GM23338 (cell line): ENCODE measurements at regions not wholly inside any gene's neighbourhood (a gene's known extent, or its start where the extent isn't known, plus 50 kb on each side); places are given as distances from the start of the nearest gene placed in this dataset.

Source experiments
- ATAC-seq: fragments of 200-7000 bp; cut with Tn5 transposase; 3 replicates; pipeline ENCODE4 v1.9.1; 2020
- DNase-seq: peaks from one replicate; pipeline ENCODE4 v3.0.0-alpha.2; 2015; ENCODE audit warnings: low spot score
- H2AFZ ChIP-seq: fragments of 200-600 bp; sonication (generic); 2 replicates; pipeline ENCODE4 v1.8.0; 2016; ENCODE audit warnings: antibody characterized with exemption, mild to moderate bottlenecking, moderate library complexity
- H3F3A ChIP-seq: fragments of 200-600 bp; sonication (generic); replicated peaks from 2 replicates; pipeline ENCODE4 v1.8.0; 2017; ENCODE audit warnings: antibody characterized with exemption, mixed run types, low read depth
- H3K27ac ChIP-seq: fragments of 200-600 bp; sonication (generic); 2 replicates; pipeline ENCODE4 v1.6.1; 2016; ENCODE audit warnings: low read depth
- H3K27me3 ChIP-seq: fragments of 200-600 bp; sonication (generic); 2 replicates; pipeline ENCODE4 v1.8.0; 2016; ENCODE audit warnings: mild to moderate bottlenecking, mixed run types, moderate library complexity; ENCODE audit not compliant: insufficient read depth
- H3K36me3 ChIP-seq: fragments of 200-600 bp; sonication (generic); 2 replicates; pipeline ENCODE4 v1.8.0; 2016; ENCODE audit warnings: mild to moderate bottlenecking; ENCODE audit not compliant: insufficient read depth
- H3K4me1 ChIP-seq: fragments of 200-600 bp; sonication (generic); 2 replicates; pipeline ENCODE4 v1.8.0; 2016; ENCODE audit warnings: mild to moderate bottlenecking, moderate library complexity; ENCODE audit not compliant: insufficient read depth
- H3K4me2 ChIP-seq: fragments of 200-600 bp; sonication (generic); 2 replicates; pipeline ENCODE4 v1.7.1; 2017; ENCODE audit warnings: mixed run types
- H3K4me3 ChIP-seq: fragments of 200-600 bp; sonication (generic); 2 replicates; pipeline ENCODE4 v1.6.1; 2016; ENCODE audit warnings: mixed run types
- H3K79me2 ChIP-seq: fragments of 200-600 bp; sonication (generic); replicated peaks from 2 replicates; pipeline ENCODE4 v1.8.0; 2017; ENCODE audit warnings: mild to moderate bottlenecking; ENCODE audit not compliant: insufficient read depth
- H3K9me2 ChIP-seq: fragments of 200-600 bp; sonication (generic); 2 replicates; pipeline ENCODE4 v1.8.0; 2017; ENCODE audit not compliant: insufficient read depth
- H4K20me1 ChIP-seq: fragments of 200-600 bp; sonication (generic); replicated peaks from 2 replicates; pipeline ENCODE4 v1.8.0; 2017; ENCODE audit warnings: mild to moderate bottlenecking; ENCODE audit not compliant: insufficient read depth
- H3K27ac Mint-ChIP-seq: 2 replicates; pipeline ENCODE4 v1.8.0; 2020; ENCODE audit warnings: inconsistent platforms, mild to moderate bottlenecking, moderate library complexity, mixed read lengths
- H3K27me3 Mint-ChIP-seq: 3 replicates; pipeline ENCODE4 v1.8.0; 2022; ENCODE audit warnings: low read depth, mild to moderate bottlenecking, moderate library complexity, mixed read lengths, inconsistent platforms; ENCODE audit not compliant: insufficient read depth, poor library complexity
- H3K36me3 Mint-ChIP-seq: 3 replicates; pipeline ENCODE4 v1.8.0; 2021; ENCODE audit warnings: low read depth, mild to moderate bottlenecking, inconsistent platforms, moderate library complexity, mixed read lengths
- H3K4me1 Mint-ChIP-seq: 3 replicates; pipeline ENCODE4 v1.8.0; 2020; ENCODE audit warnings: mild to moderate bottlenecking, inconsistent platforms, mixed read lengths
- H3K4me3 Mint-ChIP-seq: 3 replicates; pipeline ENCODE4 v1.8.0; 2021; ENCODE audit warnings: moderate library complexity, mild to moderate bottlenecking, inconsistent platforms, mixed read lengths
- H3K9me3 Mint-ChIP-seq: 3 replicates; pipeline ENCODE4 v1.8.0; 2020; ENCODE audit warnings: moderate library complexity, mild to moderate bottlenecking, inconsistent platforms, mixed read lengths
- CREB1 ChIP-seq: fragments of 250-450 bp; sonication (Bioruptor Pico); IDR thresholded peaks from 2 replicates; pipeline ENCODE4 v1.5.0; 2020; ENCODE audit warnings: low read depth, mild to moderate bottlenecking, moderate library complexity
- EZH2 ChIP-seq: fragments of 200-600 bp; sonication (generic); IDR thresholded peaks from one replicate; pipeline ENCODE4 v1.8.0; 2017; ENCODE audit warnings: antibody characterized with exemption, mild to moderate bottlenecking, low read depth; ENCODE audit not compliant: unreplicated experiment
- EZH2phosphoT487 ChIP-seq: fragments of 200-600 bp; sonication (generic); IDR thresholded peaks from one replicate; pipeline ENCODE4 v1.8.1; 2018; ENCODE audit warnings: antibody characterized with exemption; ENCODE audit not compliant: unreplicated experiment
- JUNB ChIP-seq: IDR thresholded peaks from one replicate; pipeline ENCODE4 v1.6.1; 2016; ENCODE audit warnings: antibody characterized with exemption; ENCODE audit not compliant: unreplicated experiment
- NANOG ChIP-seq: IDR thresholded peaks from 2 replicates; pipeline ENCODE4 v1.6.1; 2016; ENCODE audit warnings: antibody characterized with exemption, borderline replicate concordance
- POLR2AphosphoS5 ChIP-seq: IDR thresholded peaks from 2 replicates; pipeline ENCODE4 v1.6.1; 2016; ENCODE audit warnings: antibody characterized with exemption, low read depth
- STAT1 ChIP-seq: IDR thresholded peaks from one replicate; pipeline ENCODE4 v1.6.1; 2016; ENCODE audit warnings: antibody characterized with exemption; ENCODE audit not compliant: unreplicated experiment
- ZNF114 ChIP-seq: fragments of 250-450 bp; sonication (Bioruptor Pico); IDR thresholded peaks from 2 replicates; pipeline ENCODE4 v1.5.0; 2020; ENCODE audit warnings: mild to moderate bottlenecking, moderate library complexity
- ZNF331 ChIP-seq: fragments of 250-450 bp; sonication (Bioruptor Pico); IDR thresholded peaks from 2 replicates; pipeline ENCODE4 v1.5.0; 2020; ENCODE audit warnings: low read depth, mild to moderate bottlenecking, moderate library complexity
- TF ChIP-seq, protein P1 (sequence below): fragments of 250-450 bp; sonication (Bioruptor Pico); IDR thresholded peaks from 2 replicates; pipeline ENCODE4 v1.5.0; 2020; ENCODE audit warnings: mild to moderate bottlenecking, moderate library complexity
- TF ChIP-seq, protein P2 (sequence below), 2 experiments: fragments of 200-600 bp in 1 of 2; sonication (generic) in 1 of 2; conservative IDR thresholded peaks; 2 replicates each; pipeline versions ENCODE4 v1.5.1 to v1.6.1; 2016 to 2017; ENCODE audit warnings: antibody characterized with exemption in 2 of 2, low read depth in 2 of 2, mild to moderate bottlenecking in 2 of 2, moderate library complexity in 1 of 2
- TF ChIP-seq, protein P3 (sequence below): IDR thresholded peaks from 2 replicates; pipeline ENCODE4 v1.6.1; 2016; ENCODE audit warnings: antibody characterized with exemption
- TF ChIP-seq, protein P4 (sequence below): IDR thresholded peaks from one replicate; pipeline ENCODE4 v1.6.1; 2018; ENCODE audit warnings: antibody characterized with exemption; ENCODE audit not compliant: unreplicated experiment

DNA sequence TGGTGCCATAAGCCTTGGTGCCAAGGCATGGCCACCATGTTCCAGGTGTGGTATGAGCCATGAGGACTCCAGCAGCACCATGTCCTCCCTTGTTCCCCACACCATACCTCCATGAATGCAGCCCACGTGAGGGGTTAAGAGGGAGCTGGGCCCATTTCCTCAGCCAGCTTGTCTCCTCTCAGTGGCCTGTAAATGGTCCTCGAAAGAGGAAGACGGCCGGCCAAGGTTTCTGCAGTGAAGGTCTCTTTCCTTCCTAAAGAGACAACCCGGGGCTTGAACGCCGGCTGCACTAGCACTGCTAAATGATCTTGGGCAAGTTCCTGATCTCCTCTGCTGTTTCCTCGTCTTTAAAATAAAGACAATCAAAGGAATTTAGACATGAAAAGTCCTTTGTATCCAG lies 154.0 kb downstream of the BMP7 start:
- H3F3A ChIP-seq, result no peaks in the 10 kb centered on the region
- H3K79me2 ChIP-seq, result no peaks in the 10 kb centered on the region
- no peak overlapping the region for H3K27ac ChIP-seq
- no peak overlapping the region for H3K4me3 ChIP-seq
- peaks cover 2% of the 10 kb centered on the region for H3K27me3 Mint-ChIP-seq
- H3K4me1 Mint-ChIP-seq, result no peaks in the 10 kb centered on the region; the same call in 2 of the 3 replicates
- H3K4me2 ChIP-seq, result no peak overlapping the region
- no peak overlapping the region for H3K4me3 Mint-ChIP-seq
- H4K20me1 ChIP-seq, result no peaks in the 10 kb centered on the region
- no peak for TF ChIP-seq NANOG
- TF ChIP-seq, protein P1, sequence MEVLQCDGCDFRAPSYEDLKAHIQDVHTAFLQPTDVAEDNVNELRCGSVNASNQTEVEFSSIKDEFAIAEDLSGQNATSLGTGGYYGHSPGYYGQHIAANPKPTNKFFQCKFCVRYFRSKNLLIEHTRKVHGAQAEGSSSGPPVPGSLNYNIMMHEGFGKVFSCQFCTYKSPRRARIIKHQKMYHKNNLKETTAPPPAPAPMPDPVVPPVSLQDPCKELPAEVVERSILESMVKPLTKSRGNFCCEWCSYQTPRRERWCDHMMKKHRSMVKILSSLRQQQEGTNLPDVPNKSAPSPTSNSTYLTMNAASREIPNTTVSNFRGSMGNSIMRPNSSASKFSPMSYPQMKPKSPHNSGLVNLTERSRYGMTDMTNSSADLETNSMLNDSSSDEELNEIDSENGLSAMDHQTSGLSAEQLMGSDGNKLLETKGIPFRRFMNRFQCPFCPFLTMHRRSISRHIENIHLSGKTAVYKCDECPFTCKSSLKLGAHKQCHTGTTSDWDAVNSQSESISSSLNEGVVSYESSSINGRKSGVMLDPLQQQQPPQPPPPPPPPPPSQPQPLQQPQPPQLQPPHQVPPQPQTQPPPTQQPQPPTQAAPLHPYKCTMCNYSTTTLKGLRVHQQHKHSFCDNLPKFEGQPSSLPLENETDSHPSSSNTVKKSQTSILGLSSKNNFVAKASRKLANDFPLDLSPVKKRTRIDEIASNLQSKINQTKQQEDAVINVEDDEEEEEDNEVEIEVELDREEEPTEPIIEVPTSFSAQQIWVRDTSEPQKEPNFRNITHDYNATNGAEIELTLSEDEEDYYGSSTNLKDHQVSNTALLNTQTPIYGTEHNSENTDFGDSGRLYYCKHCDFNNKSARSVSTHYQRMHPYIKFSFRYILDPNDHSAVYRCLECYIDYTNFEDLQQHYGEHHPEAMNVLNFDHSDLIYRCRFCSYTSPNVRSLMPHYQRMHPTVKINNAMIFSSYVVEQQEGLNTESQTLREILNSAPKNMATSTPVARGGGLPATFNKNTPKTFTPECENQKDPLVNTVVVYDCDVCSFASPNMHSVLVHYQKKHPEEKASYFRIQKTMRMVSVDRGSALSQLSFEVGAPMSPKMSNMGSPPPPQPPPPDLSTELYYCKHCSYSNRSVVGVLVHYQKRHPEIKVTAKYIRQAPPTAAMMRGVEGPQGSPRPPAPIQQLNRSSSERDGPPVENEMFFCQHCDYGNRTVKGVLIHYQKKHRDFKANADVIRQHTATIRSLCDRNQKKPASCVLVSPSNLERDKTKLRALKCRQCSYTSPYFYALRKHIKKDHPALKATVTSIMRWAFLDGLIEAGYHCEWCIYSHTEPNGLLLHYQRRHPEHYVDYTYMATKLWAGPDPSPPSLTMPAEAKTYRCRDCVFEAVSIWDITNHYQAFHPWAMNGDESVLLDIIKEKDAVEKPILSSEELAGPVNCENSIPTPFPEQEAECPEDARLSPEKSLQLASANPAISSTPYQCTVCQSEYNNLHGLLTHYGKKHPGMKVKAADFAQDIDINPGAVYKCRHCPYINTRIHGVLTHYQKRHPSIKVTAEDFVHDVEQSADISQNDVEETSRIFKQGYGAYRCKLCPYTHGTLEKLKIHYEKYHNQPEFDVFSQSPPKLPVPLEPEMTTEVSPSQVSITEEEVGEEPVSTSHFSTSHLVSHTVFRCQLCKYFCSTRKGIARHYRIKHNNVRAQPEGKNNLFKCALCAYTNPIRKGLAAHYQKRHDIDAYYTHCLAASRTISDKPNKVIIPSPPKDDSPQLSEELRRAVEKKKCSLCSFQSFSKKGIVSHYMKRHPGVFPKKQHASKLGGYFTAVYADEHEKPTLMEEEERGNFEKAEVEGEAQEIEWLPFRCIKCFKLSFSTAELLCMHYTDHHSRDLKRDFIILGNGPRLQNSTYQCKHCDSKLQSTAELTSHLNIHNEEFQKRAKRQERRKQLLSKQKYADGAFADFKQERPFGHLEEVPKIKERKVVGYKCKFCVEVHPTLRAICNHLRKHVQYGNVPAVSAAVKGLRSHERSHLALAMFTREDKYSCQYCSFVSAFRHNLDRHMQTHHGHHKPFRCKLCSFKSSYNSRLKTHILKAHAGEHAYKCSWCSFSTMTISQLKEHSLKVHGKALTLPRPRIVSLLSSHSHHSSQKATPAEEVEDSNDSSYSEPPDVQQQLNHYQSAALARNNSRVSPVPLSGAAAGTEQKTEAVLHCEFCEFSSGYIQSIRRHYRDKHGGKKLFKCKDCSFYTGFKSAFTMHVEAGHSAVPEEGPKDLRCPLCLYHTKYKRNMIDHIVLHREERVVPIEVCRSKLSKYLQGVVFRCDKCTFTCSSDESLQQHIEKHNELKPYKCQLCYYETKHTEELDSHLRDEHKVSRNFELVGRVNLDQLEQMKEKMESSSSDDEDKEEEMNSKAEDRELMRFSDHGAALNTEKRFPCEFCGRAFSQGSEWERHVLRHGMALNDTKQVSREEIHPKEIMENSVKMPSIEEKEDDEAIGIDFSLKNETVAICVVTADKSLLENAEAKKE (CRISPR knock-in tag), result no peak
- no peak for TF ChIP-seq ZNF331 (CRISPR knock-in tag)
- no peak for TF ChIP-seq EZH2phosphoT487
- TF ChIP-seq STAT1, result no peak
- no peak for TF ChIP-seq JUNB
- no peak for TF ChIP-seq ZNF114 (CRISPR knock-in tag)
- TF ChIP-seq, protein P2, sequence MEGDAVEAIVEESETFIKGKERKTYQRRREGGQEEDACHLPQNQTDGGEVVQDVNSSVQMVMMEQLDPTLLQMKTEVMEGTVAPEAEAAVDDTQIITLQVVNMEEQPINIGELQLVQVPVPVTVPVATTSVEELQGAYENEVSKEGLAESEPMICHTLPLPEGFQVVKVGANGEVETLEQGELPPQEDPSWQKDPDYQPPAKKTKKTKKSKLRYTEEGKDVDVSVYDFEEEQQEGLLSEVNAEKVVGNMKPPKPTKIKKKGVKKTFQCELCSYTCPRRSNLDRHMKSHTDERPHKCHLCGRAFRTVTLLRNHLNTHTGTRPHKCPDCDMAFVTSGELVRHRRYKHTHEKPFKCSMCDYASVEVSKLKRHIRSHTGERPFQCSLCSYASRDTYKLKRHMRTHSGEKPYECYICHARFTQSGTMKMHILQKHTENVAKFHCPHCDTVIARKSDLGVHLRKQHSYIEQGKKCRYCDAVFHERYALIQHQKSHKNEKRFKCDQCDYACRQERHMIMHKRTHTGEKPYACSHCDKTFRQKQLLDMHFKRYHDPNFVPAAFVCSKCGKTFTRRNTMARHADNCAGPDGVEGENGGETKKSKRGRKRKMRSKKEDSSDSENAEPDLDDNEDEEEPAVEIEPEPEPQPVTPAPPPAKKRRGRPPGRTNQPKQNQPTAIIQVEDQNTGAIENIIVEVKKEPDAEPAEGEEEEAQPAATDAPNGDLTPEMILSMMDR (conservative IDR thresholded peaks at IDR 0.05; ENCODE audit: low read depth in 2 of 2), result no peak
- no peak for TF ChIP-seq EZH2
- no peak for TF ChIP-seq POLR2AphosphoS5
- TF ChIP-seq, protein P3, sequence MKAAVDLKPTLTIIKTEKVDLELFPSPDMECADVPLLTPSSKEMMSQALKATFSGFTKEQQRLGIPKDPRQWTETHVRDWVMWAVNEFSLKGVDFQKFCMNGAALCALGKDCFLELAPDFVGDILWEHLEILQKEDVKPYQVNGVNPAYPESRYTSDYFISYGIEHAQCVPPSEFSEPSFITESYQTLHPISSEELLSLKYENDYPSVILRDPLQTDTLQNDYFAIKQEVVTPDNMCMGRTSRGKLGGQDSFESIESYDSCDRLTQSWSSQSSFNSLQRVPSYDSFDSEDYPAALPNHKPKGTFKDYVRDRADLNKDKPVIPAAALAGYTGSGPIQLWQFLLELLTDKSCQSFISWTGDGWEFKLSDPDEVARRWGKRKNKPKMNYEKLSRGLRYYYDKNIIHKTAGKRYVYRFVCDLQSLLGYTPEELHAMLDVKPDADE, result no peak
- TF ChIP-seq, protein P4, sequence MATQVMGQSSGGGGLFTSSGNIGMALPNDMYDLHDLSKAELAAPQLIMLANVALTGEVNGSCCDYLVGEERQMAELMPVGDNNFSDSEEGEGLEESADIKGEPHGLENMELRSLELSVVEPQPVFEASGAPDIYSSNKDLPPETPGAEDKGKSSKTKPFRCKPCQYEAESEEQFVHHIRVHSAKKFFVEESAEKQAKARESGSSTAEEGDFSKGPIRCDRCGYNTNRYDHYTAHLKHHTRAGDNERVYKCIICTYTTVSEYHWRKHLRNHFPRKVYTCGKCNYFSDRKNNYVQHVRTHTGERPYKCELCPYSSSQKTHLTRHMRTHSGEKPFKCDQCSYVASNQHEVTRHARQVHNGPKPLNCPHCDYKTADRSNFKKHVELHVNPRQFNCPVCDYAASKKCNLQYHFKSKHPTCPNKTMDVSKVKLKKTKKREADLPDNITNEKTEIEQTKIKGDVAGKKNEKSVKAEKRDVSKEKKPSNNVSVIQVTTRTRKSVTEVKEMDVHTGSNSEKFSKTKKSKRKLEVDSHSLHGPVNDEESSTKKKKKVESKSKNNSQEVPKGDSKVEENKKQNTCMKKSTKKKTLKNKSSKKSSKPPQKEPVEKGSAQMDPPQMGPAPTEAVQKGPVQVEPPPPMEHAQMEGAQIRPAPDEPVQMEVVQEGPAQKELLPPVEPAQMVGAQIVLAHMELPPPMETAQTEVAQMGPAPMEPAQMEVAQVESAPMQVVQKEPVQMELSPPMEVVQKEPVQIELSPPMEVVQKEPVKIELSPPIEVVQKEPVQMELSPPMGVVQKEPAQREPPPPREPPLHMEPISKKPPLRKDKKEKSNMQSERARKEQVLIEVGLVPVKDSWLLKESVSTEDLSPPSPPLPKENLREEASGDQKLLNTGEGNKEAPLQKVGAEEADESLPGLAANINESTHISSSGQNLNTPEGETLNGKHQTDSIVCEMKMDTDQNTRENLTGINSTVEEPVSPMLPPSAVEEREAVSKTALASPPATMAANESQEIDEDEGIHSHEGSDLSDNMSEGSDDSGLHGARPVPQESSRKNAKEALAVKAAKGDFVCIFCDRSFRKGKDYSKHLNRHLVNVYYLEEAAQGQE, result no peak
- TF ChIP-seq CREB1 (CRISPR knock-in tag), result no peak
- H3K9me3 Mint-ChIP-seq, result peaks cover 5% of the 10 kb centered on the region; the same call in 2 of the 3 replicates
- H3K9me2 ChIP-seq, result peaks cover 3% of the 10 kb centered on the region; the same call in 1 of the 2 replicates
- no peak overlapping the region for H3K27ac Mint-ChIP-seq
- ATAC-seq (no peak), DNase-seq (no peak)
- H3K27me3 ChIP-seq, result no peaks in the 10 kb centered on the region
- H3K36me3 Mint-ChIP-seq, result no peaks in the 10 kb centered on the region; the same call in 2 of the 3 replicates
- no peaks in the 10 kb centered on the region for H3K36me3 ChIP-seq
- no peak overlapping the region for H2AFZ ChIP-seq
- H3K4me1 ChIP-seq, result no peaks in the 10 kb centered on the region
